ENCODE measurements at regions not wholly inside any gene's neighbourhood (a gene's known extent, or its start where the extent isn't known, plus 50 kb on each side); places are given as distances from the start of the nearest gene placed in this dataset.

GRCh38 chr6:120981835-120982234 lies 352.4 kb downstream of the TBC1D32 start:
- H3K56ac ChIP-seq (ENCODE audit: insufficient read length, low read depth, low read length), result no peak overlapping the region
- H3K9ac ChIP-seq (ENCODE audit: extremely low read depth, insufficient read length, low read length), result no peak overlapping the region
- no peak overlapping the region for H2BK5ac ChIP-seq (ENCODE audit: insufficient read length, low read length)
- no peaks in the 10 kb centered on the region for H3K4me1 ChIP-seq (ENCODE audit: insufficient read depth, low read length)
- no peaks in the 10 kb centered on the region for H3K23me2 ChIP-seq (ENCODE audit: insufficient read length, low read depth, low read length, poor library complexity, severe bottlenecking)
- H3K27ac ChIP-seq (ENCODE audit: insufficient read length, low read depth, low read length), result no peak overlapping the region
- H2BK12ac ChIP-seq (ENCODE audit: insufficient read length, low read depth, low read length), result no peak overlapping the region
- no peak overlapping the region for H3K4me2 ChIP-seq (ENCODE audit: insufficient read depth, insufficient read length, low read length)
- H3K27me3 ChIP-seq (ENCODE audit: insufficient read depth, low read length), result no peaks in the 10 kb centered on the region
- DNase-seq, result no peak
- H3K18ac ChIP-seq (ENCODE audit: insufficient read length, low read depth, low read length), result no peak overlapping the region
- H3K9me3 ChIP-seq (ENCODE audit: control insufficient read depth, low read depth, low read length), result no peaks in the 10 kb centered on the region
- no peak overlapping the region for H3K14ac ChIP-seq (ENCODE audit: insufficient read depth, low read length)
- no peak overlapping the region for H4K5ac ChIP-seq (ENCODE audit: insufficient read length, low read depth, low read length)
- H3K79me1 ChIP-seq (ENCODE audit: insufficient read depth, low read depth, low read length, poor library complexity, severe bottlenecking), result no peaks in the 10 kb centered on the region
- Mint-ChIP-seq H3K9me3 (no peaks in the 10 kb centered on the region), H3K4me3 (no peak overlapping the region), H3K27ac (no peak overlapping the region), H3K36me3 (ENCODE audit: insufficient read depth in 1 of 3, low read depth in 3 of 3) (no peaks in the 10 kb centered on the region), H3K27me3 (ENCODE audit: low read depth) (no peaks in the 10 kb centered on the region), H3K4me1 (no peaks in the 10 kb centered on the region)
- no peaks in the 10 kb centered on the region for H4K20me1 ChIP-seq (ENCODE audit: control insufficient read depth, insufficient read depth, insufficient read length)
- no peak overlapping the region for H2BK20ac ChIP-seq (ENCODE audit: low read depth, low read length, poor library complexity, severe bottlenecking)
- H2AFZ ChIP-seq (ENCODE audit: low read length), result no peak overlapping the region
- H3K79me2 ChIP-seq (ENCODE audit: insufficient read depth, low read length), result no peaks in the 10 kb centered on the region
- H2BK15ac ChIP-seq (ENCODE audit: low read depth, low read length), result no peak overlapping the region
- no peak overlapping the region for H4K91ac ChIP-seq (ENCODE audit: insufficient read length, low read depth, low read length)
- H2AK5ac ChIP-seq (ENCODE audit: insufficient read length, low read length), result no peak overlapping the region
- H3K23ac ChIP-seq (ENCODE audit: insufficient read length, low read depth, low read length), result no peak overlapping the region
- no peak for TF ChIP-seq CTCF (conservative IDR thresholded peaks at IDR 0.05)
- no peak overlapping the region for H4K8ac ChIP-seq (replicated peaks; ENCODE audit: insufficient read length, low read depth, low read length)
- H3T11ph ChIP-seq (ENCODE audit: low read length), result no peak overlapping the region
- no peak overlapping the region for H2BK120ac ChIP-seq (ENCODE audit: low read depth, low read length, poor library complexity, severe bottlenecking)
- H3K4ac ChIP-seq (ENCODE audit: low read depth, low read length), result no peak overlapping the region

Measured in H9 (cell line).